Stimulated activated CD8-positive, alpha-beta memory T cell treated with anti-CD3 and anti-CD28 coated beads, Interleukin-4, amount 100 ng/mL, for 48 hours (primary cell): ENCODE measurements at regions not wholly inside any gene's neighbourhood (a gene's known extent, or its start where the extent isn't known, plus 50 kb on each side); places are given as distances from the start of the nearest gene placed in this dataset.
"Not testable (repeated sequence)": the region's sequence is repeated elsewhere in the genome, so short reads cannot be mapped to it uniquely, and the experiment has no call there.

Source experiments
- DNase-seq: peaks from one replicate; pipeline ENCODE4 v3.0.0-alpha.2; 2020

DNA sequence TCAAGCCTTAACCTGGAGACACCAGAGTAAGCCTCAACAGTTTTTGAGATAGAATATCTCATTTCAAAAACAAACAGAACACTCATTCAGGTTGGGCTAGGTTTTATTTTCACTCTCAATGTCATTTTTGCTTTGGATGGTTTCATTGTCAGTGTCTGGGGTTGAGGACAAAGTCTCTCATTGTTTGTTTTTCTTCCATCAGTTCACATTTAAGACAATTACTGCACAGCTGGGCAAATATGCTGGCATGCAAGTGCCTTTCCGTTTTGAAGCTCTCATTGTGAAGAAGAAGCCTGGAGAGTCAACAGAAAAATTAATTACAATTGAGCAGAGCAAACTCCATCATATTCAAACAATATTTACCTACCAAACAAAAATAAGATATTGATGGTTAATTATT lies 1050.0 kb downstream of the TBL1XR1 start:
- no peak for DNase-seq

DNA sequence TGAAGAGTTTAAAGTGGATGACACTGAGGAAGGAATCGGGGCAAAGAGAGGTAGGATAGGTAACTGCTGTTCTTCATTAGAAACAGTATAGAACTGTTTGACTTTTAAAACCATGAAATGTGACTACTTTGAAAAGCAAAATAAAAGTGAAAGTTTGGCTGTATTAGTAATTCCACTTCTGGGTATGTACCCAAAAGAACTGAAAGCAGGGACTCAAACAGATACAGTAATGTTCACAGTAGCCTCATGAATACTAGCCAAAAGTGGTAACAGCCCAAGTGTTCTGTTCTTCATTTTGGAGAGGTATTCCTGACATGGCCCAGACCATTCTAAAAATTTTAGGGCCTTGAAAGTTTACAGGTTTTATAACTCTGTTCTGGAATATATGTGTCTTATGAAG lies 1055.4 kb downstream of the TBL1XR1 start:
- no peak for DNase-seq

DNA sequence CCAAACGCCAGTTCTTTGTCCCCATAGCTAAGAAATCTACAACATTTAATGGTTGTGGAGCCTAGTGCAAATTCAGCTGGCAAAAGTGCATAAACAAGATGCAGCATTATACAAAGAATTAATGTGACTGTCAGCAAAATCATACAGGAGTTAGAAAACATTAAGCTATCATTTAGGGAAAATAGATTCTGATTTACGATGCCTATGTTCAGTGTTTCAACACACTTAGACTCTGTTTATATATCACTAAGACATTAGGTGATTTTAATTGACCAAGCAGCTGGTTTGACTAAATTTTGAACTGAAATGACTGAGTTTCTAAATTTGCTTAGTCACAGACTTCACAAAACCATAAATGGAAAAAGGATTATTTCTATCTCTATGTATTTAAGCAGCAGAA lies 1076.8 kb downstream of the TBL1XR1 start:
- no peak for DNase-seq

DNA sequence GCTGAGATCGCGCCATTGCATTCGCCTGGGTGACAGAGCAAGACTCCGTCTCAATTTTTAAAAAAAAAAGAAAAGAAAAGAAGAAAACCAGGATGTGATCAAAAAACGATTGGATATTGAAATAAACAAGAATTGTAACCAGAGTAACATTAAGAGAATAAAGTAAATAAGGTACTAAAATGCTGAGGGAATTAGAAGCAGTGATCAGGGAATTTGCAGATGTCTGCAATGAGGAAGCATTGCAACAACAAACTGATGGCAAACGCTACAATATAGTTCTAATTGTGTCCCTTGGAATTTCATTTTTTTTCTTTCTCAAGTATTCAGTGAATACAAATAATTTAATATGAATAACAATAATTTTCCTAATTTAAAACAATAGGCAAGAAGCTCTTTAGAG lies 1077.5 kb downstream of the TBL1XR1 start:
- no peak for DNase-seq

DNA sequence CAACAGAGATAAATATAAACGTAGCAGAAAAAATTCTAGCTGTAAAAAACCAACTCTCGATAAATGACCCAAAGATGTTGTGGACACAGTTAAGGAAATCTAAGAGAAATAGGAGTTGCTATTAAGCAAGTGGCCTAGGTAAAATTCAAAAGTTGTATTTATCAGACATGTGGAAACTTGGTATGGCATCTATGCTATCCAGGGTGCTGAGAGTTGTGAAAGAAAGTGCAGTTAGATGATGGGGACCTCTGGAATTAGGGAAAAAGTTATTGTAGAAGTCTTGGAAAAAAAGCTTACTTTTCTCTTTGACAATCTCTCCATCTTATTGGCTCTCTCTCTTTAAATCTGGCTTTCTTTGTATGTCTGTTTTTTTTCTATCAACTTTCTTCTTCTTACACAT lies 1090.9 kb downstream of the TBL1XR1 start:
- no peak for DNase-seq

DNA sequence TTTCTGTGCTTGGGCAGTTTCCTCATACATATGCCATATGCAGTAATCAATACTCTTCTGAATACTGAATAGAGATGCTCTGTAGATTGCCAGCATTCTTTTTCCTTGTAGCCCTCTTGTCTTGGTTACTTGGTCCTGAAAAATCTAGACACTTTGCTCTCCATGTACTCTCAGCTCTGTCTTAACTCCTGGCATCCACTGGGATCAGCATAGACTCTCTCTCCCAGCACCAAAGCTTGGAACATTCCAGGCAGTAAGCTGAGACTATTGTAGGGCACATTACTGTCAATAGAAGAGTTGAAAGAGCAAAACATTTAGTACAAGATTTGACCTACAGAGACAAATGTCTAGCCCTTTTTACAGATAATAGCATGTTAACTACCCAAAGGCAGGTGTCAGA lies 1100.3 kb downstream of the TBL1XR1 start:
- DNase-seq = no peak

DNA sequence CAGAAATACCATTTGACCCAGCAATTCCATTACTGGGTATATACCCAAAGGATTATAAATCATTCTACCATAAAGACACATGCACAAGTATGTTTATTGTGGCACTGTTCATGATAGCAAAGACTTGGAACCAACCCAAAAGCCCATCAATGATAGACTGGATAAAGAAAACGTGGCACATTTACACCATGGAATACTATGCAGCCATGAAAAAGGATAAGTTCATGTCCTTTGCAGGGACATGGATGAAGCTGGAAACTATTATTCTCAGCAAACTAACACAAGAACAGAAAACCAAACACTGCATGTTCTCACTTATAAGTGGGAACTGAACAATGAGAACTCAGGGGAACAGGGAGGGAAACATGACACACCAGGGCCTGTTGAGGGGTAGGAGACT lies 1103.4 kb downstream of the TBL1XR1 start:
- DNase-seq = not testable (repeated sequence)

DNA sequence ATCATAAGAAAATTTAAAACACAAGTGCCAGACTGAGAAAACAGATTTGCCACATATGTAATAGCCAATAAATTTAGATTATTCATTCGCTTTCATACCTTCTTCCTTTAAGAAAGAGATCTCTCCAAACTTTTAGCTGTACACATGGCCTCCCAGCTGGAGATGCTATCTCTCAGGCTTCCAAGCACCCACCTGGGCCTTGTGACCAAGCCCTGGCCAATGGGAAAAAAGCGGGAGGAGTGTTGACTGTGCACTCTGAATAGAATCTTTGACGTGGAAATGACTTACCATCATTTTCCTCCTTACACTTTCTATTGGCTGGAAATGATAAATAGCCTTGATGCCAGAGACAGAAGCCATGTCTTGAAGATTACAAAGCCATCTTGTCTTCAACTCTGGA lies 1106.6 kb downstream of the TBL1XR1 start:
- DNase-seq = no peak

DNA sequence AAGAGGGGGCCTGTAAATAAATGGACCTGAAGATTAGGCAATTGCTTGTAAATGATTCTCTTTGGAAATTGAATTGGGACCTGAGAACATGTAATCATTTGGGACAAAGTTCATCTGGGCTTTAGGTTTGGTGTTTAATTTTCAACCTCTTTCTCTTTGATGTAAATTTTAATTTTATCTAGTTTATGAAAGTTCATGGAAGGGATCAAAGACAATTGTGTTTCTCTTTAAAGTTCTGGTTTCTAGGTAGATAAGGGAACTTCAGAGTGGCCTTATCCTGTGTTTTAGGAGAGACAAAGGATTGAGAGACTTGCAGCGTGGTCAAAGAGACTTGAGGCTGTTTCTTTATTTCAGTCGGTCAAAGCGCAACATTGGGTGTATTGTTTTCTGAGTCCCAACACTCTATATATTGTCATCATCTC lies 1108.3 kb downstream of the TBL1XR1 start:
- DNase-seq = no peak

DNA sequence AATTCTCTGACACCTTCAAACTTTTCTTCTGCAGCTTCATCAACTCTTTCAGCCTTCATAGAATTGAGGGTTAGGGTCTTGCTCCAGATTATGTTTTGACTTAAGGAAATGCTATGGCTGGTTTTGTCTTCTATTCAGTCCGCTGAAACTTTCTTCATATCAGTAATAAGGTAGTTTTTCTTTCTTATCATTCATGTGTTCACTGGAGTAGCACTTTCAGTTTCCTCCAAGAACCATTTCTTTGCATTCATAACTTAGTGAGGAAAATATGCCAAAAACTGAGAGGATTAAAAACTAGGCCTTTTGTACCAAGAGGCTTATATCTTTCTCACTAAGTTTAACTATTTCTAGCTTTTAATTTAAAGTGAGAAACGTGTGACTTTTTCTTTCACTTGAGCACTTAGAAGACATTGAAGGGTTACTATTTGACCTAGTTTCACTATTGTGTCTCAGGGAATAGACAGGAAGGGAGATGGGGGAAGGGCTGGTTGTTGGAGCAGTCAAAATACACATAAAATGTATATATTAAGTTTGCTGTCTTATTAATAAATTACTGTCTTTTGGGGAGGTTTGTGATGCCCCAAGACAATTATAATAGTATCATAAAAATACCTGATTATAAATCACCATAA lies 1110.1 kb downstream of the TBL1XR1 start:
- no peak for DNase-seq

DNA sequence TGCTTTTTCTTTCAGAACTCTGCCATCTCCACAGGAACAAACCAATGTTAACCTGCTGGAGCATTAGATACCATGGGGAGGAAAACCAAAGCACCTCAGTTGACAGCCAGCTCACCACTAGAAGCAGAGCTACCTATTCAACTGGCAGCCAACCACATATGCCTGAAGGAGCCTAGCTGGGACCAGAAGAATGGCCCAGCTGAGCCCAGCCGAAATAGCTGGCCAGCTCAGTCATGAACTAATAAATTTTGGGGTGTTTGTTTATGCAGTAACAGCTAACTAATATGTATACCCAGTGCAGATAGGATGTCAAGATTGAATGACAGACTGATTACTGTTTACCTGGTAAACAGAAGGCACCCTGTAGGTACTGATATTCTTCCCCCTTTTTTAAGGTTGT lies 1117.5 kb downstream of the TBL1XR1 start:
- DNase-seq = no peak

DNA sequence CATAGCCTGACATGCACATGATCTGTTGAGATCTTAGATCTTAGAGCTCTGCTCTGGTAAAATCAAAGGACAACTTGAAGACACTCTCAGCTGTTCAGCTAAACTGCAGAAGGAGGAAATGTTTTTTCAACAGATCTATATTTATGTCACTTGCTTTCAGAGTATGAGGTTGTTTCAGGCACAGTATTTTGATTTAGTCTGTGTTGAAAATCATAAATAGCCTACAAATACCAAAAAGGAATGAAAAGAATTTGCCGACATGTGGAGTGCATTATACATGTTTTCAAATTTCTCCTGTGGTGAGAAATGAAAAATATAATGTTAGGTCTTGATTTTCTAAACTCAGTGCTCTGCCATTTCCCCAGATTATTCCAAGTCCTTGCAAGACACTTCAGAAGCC lies 1118.4 kb downstream of the TBL1XR1 start:
- no peak for DNase-seq

DNA sequence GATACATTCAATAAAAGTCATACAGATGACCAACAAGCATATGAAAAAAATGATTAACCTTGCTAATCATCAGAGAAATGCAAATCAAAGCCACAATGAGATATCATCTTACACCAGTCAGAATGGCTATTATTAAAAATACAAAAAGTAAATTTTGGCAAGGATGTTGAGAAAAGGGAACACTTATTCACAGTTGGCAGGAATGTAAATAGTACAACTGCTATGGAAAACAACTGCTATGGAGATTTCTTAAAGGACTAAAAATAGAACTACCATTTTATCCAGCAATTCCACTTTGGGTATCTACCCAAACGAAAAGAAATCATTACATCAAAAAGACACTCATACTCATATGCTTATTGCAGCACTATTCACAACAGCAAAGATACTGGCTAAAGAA lies 1121.8 kb downstream of the TBL1XR1 start:
- no peak for DNase-seq

DNA sequence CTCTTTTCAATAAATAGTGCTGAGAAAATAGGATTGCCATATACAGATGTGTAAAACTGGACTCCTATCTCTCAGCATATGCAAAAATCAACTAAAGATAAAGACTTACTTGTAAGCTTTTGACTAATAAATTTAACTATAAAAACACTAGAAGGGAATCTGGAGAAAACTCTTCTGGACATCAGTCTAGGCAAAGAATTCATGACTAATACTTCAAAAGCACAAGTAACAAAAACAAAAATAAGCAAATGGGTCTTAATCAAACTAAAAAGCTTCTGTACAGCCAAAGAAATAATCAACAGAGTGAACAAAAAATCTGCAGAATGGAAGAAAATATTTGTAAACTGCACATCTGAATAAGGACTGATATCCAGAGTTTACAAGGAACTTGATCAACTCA lies 1122.2 kb downstream of the TBL1XR1 start:
- no peak for DNase-seq

DNA sequence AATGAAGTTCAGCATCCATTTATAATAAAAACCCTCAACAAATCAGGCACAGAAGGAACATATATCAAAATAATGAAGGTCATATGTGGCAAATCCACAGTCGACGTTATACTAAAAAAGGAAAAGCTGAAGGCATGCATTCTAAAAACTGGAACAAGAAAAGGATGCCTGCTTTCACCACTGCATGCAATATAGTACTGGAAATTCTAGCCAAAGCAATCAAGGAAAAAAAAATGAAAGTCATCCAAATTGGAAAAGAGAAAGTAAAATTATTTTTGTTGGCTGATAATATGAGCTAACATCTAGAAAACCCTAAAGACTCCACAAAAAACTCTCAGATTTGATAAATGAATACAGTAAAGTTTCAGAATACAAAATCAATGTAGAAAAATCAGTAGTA lies 1123.2 kb downstream of the TBL1XR1 start:
- DNase-seq = no peak

DNA sequence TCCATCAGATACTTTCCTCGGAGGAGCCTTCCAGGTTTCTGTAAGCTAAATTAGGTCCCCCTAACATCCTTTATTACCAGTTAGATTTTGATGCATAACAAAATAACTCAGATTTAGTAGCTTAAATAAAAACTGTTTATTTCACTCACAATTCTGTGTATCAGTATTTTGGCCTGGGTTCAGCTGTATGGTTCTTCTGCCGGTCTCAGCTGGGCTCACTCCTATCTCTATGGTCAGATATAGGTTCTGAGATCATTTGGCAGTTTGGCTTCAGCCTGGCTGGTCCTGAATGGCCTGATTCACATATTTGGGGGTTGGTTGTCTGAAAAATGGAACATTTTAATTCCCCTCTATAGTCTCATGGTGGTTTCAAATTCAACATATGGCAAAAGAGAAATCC lies 1125.3 kb downstream of the TBL1XR1 start:
- DNase-seq = no peak

DNA sequence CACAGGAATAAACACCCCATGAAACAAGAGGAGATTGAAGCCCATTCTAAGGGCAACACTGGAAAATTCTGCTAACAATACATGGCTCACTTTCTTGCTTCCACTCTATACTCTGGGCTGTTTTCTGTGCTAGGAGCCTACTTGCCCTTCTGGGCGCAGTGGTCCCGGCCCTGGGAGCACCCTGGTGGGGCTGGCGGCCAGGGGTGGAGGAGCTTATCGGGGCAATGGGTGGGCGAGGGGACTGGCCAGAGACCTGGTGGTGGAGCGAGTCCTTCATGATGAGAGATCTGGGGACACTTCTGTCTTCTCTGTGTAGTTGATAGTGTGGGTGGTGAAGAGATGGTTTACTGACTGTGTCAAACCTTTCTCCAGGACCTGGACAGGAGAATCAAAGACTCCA lies 1128.5 kb downstream of the TBL1XR1 start:
- no peak for DNase-seq

DNA sequence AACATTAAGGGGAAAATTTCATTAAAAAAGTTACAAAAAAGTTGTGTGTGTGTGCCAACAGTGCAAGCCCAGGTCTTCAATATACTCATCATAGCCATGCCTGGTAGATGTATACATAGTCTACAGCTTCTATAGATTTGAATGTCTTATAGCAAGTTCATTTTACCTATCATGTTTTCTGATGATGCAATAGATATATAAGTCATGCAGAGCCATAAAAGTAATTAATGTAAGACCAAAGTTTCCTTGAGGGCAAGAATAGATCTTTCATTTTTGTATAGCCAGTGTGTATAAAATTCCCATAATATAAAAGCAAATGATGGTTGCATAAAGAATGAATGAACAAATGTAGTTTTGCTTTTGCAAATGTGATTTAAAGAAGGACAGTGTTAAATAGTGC lies 1138.4 kb downstream of the TBL1XR1 start:
- no peak for DNase-seq

DNA sequence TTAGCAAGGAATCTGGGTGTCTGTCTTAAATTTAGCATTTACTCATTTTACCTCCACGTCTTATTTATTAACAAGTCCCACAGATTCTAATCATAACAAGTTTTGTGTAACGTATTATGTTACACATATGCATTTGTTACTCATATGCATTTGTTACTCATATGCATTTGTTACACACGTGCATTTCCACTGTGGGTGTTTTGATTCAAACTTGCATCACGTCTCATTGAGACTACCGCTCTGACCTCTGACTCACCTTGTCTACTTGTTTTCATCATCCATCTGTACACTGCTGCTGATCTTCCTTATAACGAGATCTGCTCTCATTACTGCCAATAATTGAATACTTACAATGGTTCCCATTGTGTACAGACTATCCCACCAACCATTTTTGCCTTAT lies 1141.4 kb downstream of the TBL1XR1 start:
- DNase-seq = no peak

DNA sequence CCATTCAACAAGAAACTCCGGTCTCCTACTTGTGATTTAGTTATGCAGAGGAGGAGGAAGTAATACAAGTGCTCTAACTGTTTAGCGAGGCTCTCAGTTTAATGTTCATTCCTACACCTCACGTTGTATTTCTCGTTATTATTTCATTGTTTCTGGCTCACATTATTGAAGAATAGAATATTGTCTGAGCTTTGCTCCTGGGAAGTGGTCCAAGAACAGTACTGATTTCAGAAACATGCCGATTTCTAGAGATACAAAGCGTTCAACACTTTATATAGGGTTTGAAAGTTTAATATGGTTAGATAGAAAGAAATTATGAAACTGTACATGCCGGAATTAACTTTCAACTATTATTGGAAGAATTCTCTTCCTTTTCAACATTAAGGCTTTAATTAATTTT lies 1145.5 kb downstream of the TBL1XR1 start:
- no peak for DNase-seq

DNA sequence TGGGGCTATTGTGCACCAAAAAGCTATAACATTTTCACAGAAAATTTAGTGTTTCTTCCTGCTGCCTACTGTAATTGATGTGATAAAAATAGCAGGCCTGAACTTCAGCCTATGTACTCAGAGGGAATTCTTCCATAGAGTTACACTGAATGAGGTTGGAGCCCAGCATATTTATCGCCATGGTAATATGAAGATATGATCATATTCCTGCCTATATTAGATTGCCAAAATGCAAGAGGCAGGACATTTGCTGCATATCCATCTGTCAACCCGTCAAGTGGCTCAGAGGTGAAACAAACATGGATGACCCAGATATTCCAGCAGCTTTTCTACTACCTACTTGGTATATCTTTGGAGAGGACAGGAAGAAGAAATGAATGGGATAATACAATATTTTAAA lies 1150.6 kb downstream of the TBL1XR1 start:
- no peak for DNase-seq

DNA sequence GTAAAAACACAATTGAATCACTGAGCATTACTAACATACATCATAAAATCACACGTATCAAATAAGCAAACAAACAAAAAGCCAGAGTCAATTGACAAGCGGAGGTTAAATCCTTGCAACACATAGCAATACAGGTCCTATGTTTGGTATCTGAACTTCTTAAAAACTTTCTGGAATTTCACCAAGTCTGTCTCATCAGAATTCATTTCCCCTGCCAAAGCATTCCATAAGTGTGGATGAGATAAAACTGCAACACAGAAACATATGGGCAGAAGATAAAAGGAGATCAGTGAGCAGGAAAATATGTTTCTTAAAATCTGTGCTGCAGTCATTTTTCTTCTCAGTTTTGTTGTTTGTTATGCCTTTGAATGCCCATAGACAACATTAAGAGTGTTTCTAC lies 1155.5 kb downstream of the TBL1XR1 start:
- DNase-seq = no peak

DNA sequence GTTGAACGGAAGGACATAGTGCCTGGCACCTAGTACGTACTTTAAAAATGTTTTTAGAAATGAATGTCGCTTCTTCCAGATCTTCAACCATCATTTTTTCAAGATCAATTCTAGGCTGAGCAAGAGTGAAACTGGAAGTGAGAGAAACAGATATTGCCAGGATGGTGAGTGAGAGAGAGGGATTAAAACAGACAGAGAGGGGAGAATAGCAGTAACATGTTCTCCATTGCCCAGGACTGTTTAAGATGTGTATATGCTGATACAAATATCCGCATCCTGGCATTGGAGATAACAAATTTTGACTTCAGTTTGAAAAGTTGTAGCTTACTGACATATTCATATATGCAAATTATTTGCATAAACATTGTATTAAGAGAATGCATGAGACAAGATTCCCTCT lies 1156.1 kb downstream of the TBL1XR1 start:
- no peak for DNase-seq

DNA sequence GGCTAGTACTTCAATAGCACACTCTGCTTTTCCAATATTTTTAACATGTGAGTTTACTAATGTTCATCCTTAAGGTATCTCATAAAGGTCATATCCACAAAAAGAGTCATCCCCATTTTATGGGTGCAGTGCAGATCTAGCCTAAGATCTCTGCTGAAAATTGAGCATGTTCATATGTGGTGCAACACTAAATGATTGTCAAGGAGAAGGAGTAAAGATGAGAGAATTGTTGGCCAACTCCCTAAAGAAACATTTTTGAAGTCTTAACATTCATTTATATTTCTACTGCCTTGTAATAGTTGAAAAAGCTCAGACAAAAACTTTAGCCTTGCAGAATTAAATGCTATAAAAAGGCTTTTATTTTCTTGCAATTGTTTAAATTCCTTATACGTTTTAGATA lies 1159.6 kb downstream of the TBL1XR1 start:
- no peak for DNase-seq

DNA sequence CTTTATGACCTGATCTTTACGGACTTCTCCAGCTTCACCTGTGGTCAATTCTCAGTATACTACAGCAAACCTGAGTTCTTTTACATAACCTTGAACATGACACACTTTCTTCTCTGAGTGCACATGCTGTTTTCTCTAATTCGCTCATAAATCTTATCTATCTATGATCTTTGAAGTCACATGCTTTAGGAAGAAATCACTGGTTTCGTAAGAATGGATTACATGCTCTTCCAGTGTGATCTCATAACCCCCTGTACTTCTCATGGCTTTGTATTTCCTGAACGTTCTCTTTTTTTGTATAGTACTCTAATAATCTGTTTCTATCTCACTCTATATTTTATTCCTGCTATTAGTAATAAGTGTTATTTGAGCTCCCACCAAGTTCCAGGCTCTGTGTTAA lies 1165.2 kb downstream of the TBL1XR1 start:
- DNase-seq = no peak

DNA sequence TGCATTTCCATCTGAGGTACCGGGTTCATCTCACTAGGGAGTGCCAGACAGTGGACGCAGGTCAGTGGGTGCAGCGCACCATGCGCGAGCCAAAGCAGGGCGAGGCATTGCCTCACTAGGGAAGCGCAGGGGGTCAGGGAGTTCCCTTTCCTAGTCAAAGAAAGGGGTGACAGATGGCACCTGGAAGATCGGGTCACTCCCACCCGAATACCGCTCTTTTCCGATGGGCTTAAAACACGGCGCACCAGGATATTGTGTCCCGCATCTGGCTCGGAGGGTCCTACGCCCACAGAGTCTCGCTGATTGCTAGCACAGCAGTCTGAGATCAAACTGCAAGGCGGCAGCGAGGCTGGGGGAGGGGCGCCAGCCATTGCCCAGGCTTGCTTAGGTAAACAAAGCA lies 1157.1 kb downstream of the NAALADL2 start:
- not testable (repeated sequence) for DNase-seq
